ENCODE measurements at regions not wholly inside any gene's neighbourhood (a gene's known extent, or its start where the extent isn't known, plus 50 kb on each side); places are given as distances from the start of the nearest gene placed in this dataset.

GRCh38 chr6:88360203-88360797 is 194.2 kb upstream of the CNR1 start:
- 9 to 53% (median 28%) methylated on average over 1 of the region's 1 CpG for WGBS, 3 donors
- H3K27me3 ChIP-seq (ENCODE audit: control insufficient read depth in 3 of 3, insufficient read depth in 3 of 3, low read length in 3 of 3), result no peaks in the 10 kb centered on the region
- FAIRE-seq, result no peak

GRCh38 chr6:88359530-88360202 is 193.5 kb upstream of the CNR1 start:
- FAIRE-seq (no peak), DNase-seq (no peak)
- WGBS, 3 donors, result 53 to 71% (median 70%) methylated on average over 3 of the region's 3 CpGs
- H3K27ac ChIP-seq (ENCODE audit: low read depth in 1 of 3, low read length in 2 of 3), result no peak overlapping the region
- no peaks in the 10 kb centered on the region for H3K4me1 ChIP-seq (ENCODE audit: control insufficient read depth in 3 of 3, insufficient read depth in 2 of 3, low read depth in 1 of 3, low read length in 2 of 3)
- no peak overlapping the region for H3K4me3 ChIP-seq (ENCODE audit: low read depth in 1 of 3, low read length in 3 of 3)
- H3K27me3 ChIP-seq (ENCODE audit: control insufficient read depth in 3 of 3, insufficient read depth in 3 of 3, low read length in 3 of 3), result no peaks in the 10 kb centered on the region
- H3K36me3 ChIP-seq (ENCODE audit: control insufficient read depth in 3 of 3, insufficient read depth in 2 of 3, low read depth in 1 of 3, low read length in 3 of 3), result no peaks in the 10 kb centered on the region
- H3K9me3 ChIP-seq (ENCODE audit: control insufficient read depth in 2 of 2, insufficient read depth in 1 of 2, low read depth in 1 of 2, low read length in 1 of 2), result no peaks in the 10 kb centered on the region

More at GRCh38 chr6:88360203-88360797, 194.2 kb upstream of the CNR1 start:
- Histone ChIP-seq H3K9me3 (ENCODE audit: control insufficient read depth in 2 of 2, insufficient read depth in 1 of 2, low read depth in 1 of 2, low read length in 1 of 2) (no peaks in the 10 kb centered on the region), H3K27ac (ENCODE audit: low read depth in 1 of 3, low read length in 2 of 3) (no peak overlapping the region), H3K36me3 (ENCODE audit: control insufficient read depth in 3 of 3, insufficient read depth in 2 of 3, low read depth in 1 of 3, low read length in 3 of 3) (no peaks in the 10 kb centered on the region), H3K4me3 (ENCODE audit: low read depth in 1 of 3, low read length in 3 of 3) (no peak overlapping the region), H3K4me1 (ENCODE audit: control insufficient read depth in 3 of 3, insufficient read depth in 2 of 3, low read depth in 1 of 3, low read length in 2 of 3) (no peaks in the 10 kb centered on the region)
- no peak for DNase-seq

- DNase-seq (no peak), FAIRE-seq (no peak)
- Histone ChIP-seq H3K9me3 (ENCODE audit: control insufficient read depth in 2 of 2, insufficient read depth in 1 of 2, low read depth in 1 of 2, low read length in 1 of 2) (no peaks in the 10 kb centered on the region), H3K4me1 (ENCODE audit: control insufficient read depth in 3 of 3, insufficient read depth in 2 of 3, low read depth in 1 of 3, low read length in 2 of 3) (no peaks in the 10 kb centered on the region), H3K4me3 (ENCODE audit: low read depth in 1 of 3, low read length in 3 of 3) (no peak overlapping the region), H3K27me3 (ENCODE audit: control insufficient read depth in 3 of 3, insufficient read depth in 3 of 3, low read length in 3 of 3) (no peaks in the 10 kb centered on the region), H3K27ac (ENCODE audit: low read depth in 1 of 3, low read length in 2 of 3) (no peak overlapping the region), H3K36me3 (ENCODE audit: control insufficient read depth in 3 of 3, insufficient read depth in 2 of 3, low read depth in 1 of 3, low read length in 3 of 3) (no peaks in the 10 kb centered on the region)
Observed at GRCh38 chr6:88358846-88359245, 192.7 kb upstream of the CNR1 start.

- 40 to 61% (median 50%) methylated on average over 1 of the region's 1 CpG for WGBS, 3 donors
- FAIRE-seq (no peak), DNase-seq (no peak)
- Histone ChIP-seq H3K4me1 (ENCODE audit: control insufficient read depth in 3 of 3, insufficient read depth in 2 of 3, low read depth in 1 of 3, low read length in 2 of 3) (no peaks in the 10 kb centered on the region), H3K36me3 (ENCODE audit: control insufficient read depth in 3 of 3, insufficient read depth in 2 of 3, low read depth in 1 of 3, low read length in 3 of 3) (no peaks in the 10 kb centered on the region), H3K9me3 (ENCODE audit: control insufficient read depth in 2 of 2, insufficient read depth in 1 of 2, low read depth in 1 of 2, low read length in 1 of 2) (no peaks in the 10 kb centered on the region), H3K27me3 (ENCODE audit: control insufficient read depth in 3 of 3, insufficient read depth in 3 of 3, low read length in 3 of 3) (no peaks in the 10 kb centered on the region), H3K27ac (ENCODE audit: low read depth in 1 of 3, low read length in 2 of 3) (no peak overlapping the region), H3K4me3 (ENCODE audit: low read depth in 1 of 3, low read length in 3 of 3) (no peak overlapping the region)
Observed at GRCh38 chr6:88349511-88349910, 183.4 kb upstream of the CNR1 start.

- no peaks in the 10 kb centered on the region for H3K27me3 ChIP-seq (ENCODE audit: control insufficient read depth in 3 of 3, insufficient read depth in 3 of 3, low read length in 3 of 3)
- no peak overlapping the region for H3K27ac ChIP-seq (ENCODE audit: low read depth in 1 of 3, low read length in 2 of 3)
- H3K4me1 ChIP-seq (ENCODE audit: control insufficient read depth in 3 of 3, insufficient read depth in 2 of 3, low read depth in 1 of 3, low read length in 2 of 3), result no peaks in the 10 kb centered on the region
- WGBS, 3 donors, result 75 to 82% (median 82%) methylated on average over 3 of the region's 3 CpGs
- no peaks in the 10 kb centered on the region for H3K9me3 ChIP-seq (ENCODE audit: control insufficient read depth in 2 of 2, insufficient read depth in 1 of 2, low read depth in 1 of 2, low read length in 1 of 2)
- DNase-seq, result no peak
- no peak for FAIRE-seq
- no peaks in the 10 kb centered on the region for H3K36me3 ChIP-seq (ENCODE audit: control insufficient read depth in 3 of 3, insufficient read depth in 2 of 3, low read depth in 1 of 3, low read length in 3 of 3)
- no peak overlapping the region for H3K4me3 ChIP-seq (ENCODE audit: low read depth in 1 of 3, low read length in 3 of 3)
Observed at GRCh38 chr6:88342336-88342735, 176.2 kb upstream of the CNR1 start.

- 67 to 76% (median 71%) methylated on average over 2 of the region's 2 CpGs for WGBS, 3 donors
- H3K4me1 ChIP-seq (ENCODE audit: control insufficient read depth in 3 of 3, insufficient read depth in 2 of 3, low read depth in 1 of 3, low read length in 2 of 3), result no peaks in the 10 kb centered on the region
- H3K27ac ChIP-seq (ENCODE audit: low read depth in 1 of 3, low read length in 2 of 3), result no peak overlapping the region
- FAIRE-seq, result no peak
- no peak for DNase-seq
- no peaks in the 10 kb centered on the region for H3K9me3 ChIP-seq (ENCODE audit: control insufficient read depth in 2 of 2, insufficient read depth in 1 of 2, low read depth in 1 of 2, low read length in 1 of 2)
- H3K27me3 ChIP-seq (ENCODE audit: control insufficient read depth in 3 of 3, insufficient read depth in 3 of 3, low read length in 3 of 3), result no peaks in the 10 kb centered on the region
- no peak overlapping the region for H3K4me3 ChIP-seq (ENCODE audit: low read depth in 1 of 3, low read length in 3 of 3)
- H3K36me3 ChIP-seq (ENCODE audit: control insufficient read depth in 3 of 3, insufficient read depth in 2 of 3, low read depth in 1 of 3, low read length in 3 of 3), result no peaks in the 10 kb centered on the region
Observed at GRCh38 chr6:88339761-88340160, 173.6 kb upstream of the CNR1 start.

GRCh38 chr6:88321306-88321705 is 155.2 kb upstream of the CNR1 start:
- Histone ChIP-seq H3K27ac (ENCODE audit: low read depth in 1 of 3, low read length in 2 of 3) (no peak overlapping the region), H3K36me3 (ENCODE audit: control insufficient read depth in 3 of 3, insufficient read depth in 2 of 3, low read depth in 1 of 3, low read length in 3 of 3) (no peaks in the 10 kb centered on the region), H3K9me3 (ENCODE audit: control insufficient read depth in 2 of 2, insufficient read depth in 1 of 2, low read depth in 1 of 2, low read length in 1 of 2) (no peaks in the 10 kb centered on the region), H3K4me1 (ENCODE audit: control insufficient read depth in 3 of 3, insufficient read depth in 2 of 3, low read depth in 1 of 3, low read length in 2 of 3) (no peaks in the 10 kb centered on the region), H3K4me3 (ENCODE audit: low read depth in 1 of 3, low read length in 3 of 3) (no peak overlapping the region), H3K27me3 (ENCODE audit: control insufficient read depth in 3 of 3, insufficient read depth in 3 of 3, low read length in 3 of 3) (no peaks in the 10 kb centered on the region)
- 30 to 51% (median 33%) methylated on average over 1 of the region's 1 CpG for WGBS, 3 donors
- DNase-seq (no peak), FAIRE-seq (no peak)

GRCh38 chr6:88311561-88311960 is 145.4 kb upstream of the CNR1 start:
- Histone ChIP-seq H3K27me3 (ENCODE audit: control insufficient read depth in 3 of 3, insufficient read depth in 3 of 3, low read length in 3 of 3) (no peaks in the 10 kb centered on the region), H3K9me3 (ENCODE audit: control insufficient read depth in 2 of 2, insufficient read depth in 1 of 2, low read depth in 1 of 2, low read length in 1 of 2) (no peaks in the 10 kb centered on the region), H3K4me3 (ENCODE audit: low read depth in 1 of 3, low read length in 3 of 3) (no peak overlapping the region), H3K27ac (ENCODE audit: low read depth in 1 of 3, low read length in 2 of 3) (no peak overlapping the region), H3K4me1 (ENCODE audit: control insufficient read depth in 3 of 3, insufficient read depth in 2 of 3, low read depth in 1 of 3, low read length in 2 of 3) (no peaks in the 10 kb centered on the region), H3K36me3 (ENCODE audit: control insufficient read depth in 3 of 3, insufficient read depth in 2 of 3, low read depth in 1 of 3, low read length in 3 of 3) (no peaks in the 10 kb centered on the region)
- FAIRE-seq, result no peak
- no peak for DNase-seq
- WGBS, 3 donors, result 81 to 91% (median 82%) methylated on average over 10 of the region's 10 CpGs

GRCh38 chr6:88304520-88304919 is 138.4 kb upstream of the CNR1 start:
- 60 to 72% (median 61%) methylated on average over 1 of the region's 1 CpG for WGBS, 3 donors
- FAIRE-seq (no peak), DNase-seq (no peak)
- no peaks in the 10 kb centered on the region for H3K4me1 ChIP-seq (ENCODE audit: control insufficient read depth in 3 of 3, insufficient read depth in 2 of 3, low read depth in 1 of 3, low read length in 2 of 3)
- no peaks in the 10 kb centered on the region for H3K9me3 ChIP-seq (ENCODE audit: control insufficient read depth in 2 of 2, insufficient read depth in 1 of 2, low read depth in 1 of 2, low read length in 1 of 2)
- no peaks in the 10 kb centered on the region for H3K36me3 ChIP-seq (ENCODE audit: control insufficient read depth in 3 of 3, insufficient read depth in 2 of 3, low read depth in 1 of 3, low read length in 3 of 3)
- no peaks in the 10 kb centered on the region for H3K27me3 ChIP-seq (ENCODE audit: control insufficient read depth in 3 of 3, insufficient read depth in 3 of 3, low read length in 3 of 3)
- no peak overlapping the region for H3K27ac ChIP-seq (ENCODE audit: low read depth in 1 of 3, low read length in 2 of 3)
- H3K4me3 ChIP-seq (ENCODE audit: low read depth in 1 of 3, low read length in 3 of 3), result no peak overlapping the region
